VCaP (cell line): ENCODE measurements at regions not wholly inside any gene's neighbourhood (a gene's known extent, or its start where the extent isn't known, plus 50 kb on each side); places are given as distances from the start of the nearest gene placed in this dataset.

Experiments
- H3K27ac ChIP-seq: fragments of 450-650 bp; 2 replicates; pipeline ENCODE4 v1.5.1; 2017
- CTCF ChIP-seq: fragments of 450-650 bp; conservative IDR thresholded peaks from 2 replicates; pipeline ENCODE4 v1.5.1; 2017; ENCODE audit warnings: mild to moderate bottlenecking, moderate library complexity

GRCh38 chr11:81104051-81104450 is 1629.6 kb downstream of the FAM181B start:
- no peak for TF ChIP-seq CTCF
- H3K27ac ChIP-seq: no peak overlapping the region

- H3K27ac ChIP-seq: no peak overlapping the region
- TF ChIP-seq CTCF: no peak
Measured at GRCh38 chr11:81098471-81098870, 1635.2 kb downstream of the FAM181B start.

- no peak for TF ChIP-seq CTCF
- H3K27ac ChIP-seq: no peak overlapping the region; the same call in 1 of the 2 replicates
Measured at GRCh38 chr11:81092522-81092921, 1641.1 kb downstream of the FAM181B start.

GRCh38 chr11:81089242-81089641 is 1644.4 kb downstream of the FAM181B start:
- TF ChIP-seq CTCF: no peak
- H3K27ac ChIP-seq: no peak overlapping the region

GRCh38 chr11:81080476-81080875 is 1639.6 kb upstream of the TENM4 start:
- TF ChIP-seq CTCF: no peak
- H3K27ac ChIP-seq: no peak overlapping the region

GRCh38 chr11:81072273-81072672 is 1631.4 kb upstream of the TENM4 start:
- no peak for TF ChIP-seq CTCF
- H3K27ac ChIP-seq: peak overlapping the region; percentile 36; the same call in 1 of the 2 replicates

GRCh38 chr11:81071606-81072005 is 1630.8 kb upstream of the TENM4 start:
- no peak for TF ChIP-seq CTCF
- peak overlapping the region; percentile 36 for H3K27ac ChIP-seq

GRCh38 chr11:81070948-81071347 is 1630.1 kb upstream of the TENM4 start:
- no peak for TF ChIP-seq CTCF
- H3K27ac ChIP-seq: no peak overlapping the region
